Breast epithelium (tissue), 3 donors: ENCODE measurements at regions not wholly inside any gene's neighbourhood (a gene's known extent, or its start where the extent isn't known, plus 50 kb on each side); places are given as distances from the start of the nearest gene placed in this dataset.

ENCODE experiments used
- CTCF ChIP-seq, 3 donors: fragments of 450-650 bp; IDR thresholded peaks; one replicate each; pipeline ENCODE4 v1.5.1; 2016 to 2017; ENCODE audit warnings: antibody characterized with exemption in 3 of 3, mild to moderate bottlenecking in 3 of 3, moderate library complexity in 3 of 3
- POLR2A ChIP-seq: fragments of 450-650 bp; IDR thresholded peaks from one replicate; pipeline ENCODE4 v1.6.1; 2016; ENCODE audit warnings: antibody characterized with exemption, mild to moderate bottlenecking, moderate library complexity
- POLR2AphosphoS5 ChIP-seq, 3 donors: sonication (generic); formaldehyde crosslinking; IDR thresholded peaks; one replicate each; pipeline ENCODE4 v1.6.1; 2017; ENCODE audit warnings: antibody characterized with exemption in 3 of 3

GRCh38 chrY:12982249-12982829, 77.7 kb downstream of the DDX3Y start:
- TF ChIP-seq CTCF (IDR thresholded peaks at IDR 0.05), result no peak
- no peak for TF ChIP-seq POLR2A
- TF ChIP-seq POLR2AphosphoS5 (IDR thresholded peaks at IDR 0.05), result no peak
